ENCODE measurements at regions not wholly inside any gene's neighbourhood (a gene's known extent, or its start where the extent isn't known, plus 50 kb on each side); places are given as distances from the start of the nearest gene placed in this dataset.

- intact Hi-C loops (cut with DNase I) = no loop called here
- no peaks in the 10 kb centered on the region for H3K27me3 ChIP-seq
- peaks cover 0 to 10% (median 9%) of the 10 kb centered on the region in 4 donors for H3K4me1 ChIP-seq
- no peaks in the 10 kb centered on the region for H3K9me3 ChIP-seq
- no peaks in the 10 kb centered on the region for H3K36me3 ChIP-seq
- no peak overlapping the region for H3K27ac ChIP-seq (replicated peaks in 1 of 4)
- WGBS = 88% methylated on average over 1 of the region's 1 CpG
- H3K4me3 ChIP-seq = no peak overlapping the region
- DNase-seq (ENCODE audit: extremely low spot score) = peak; percentile 66
- no peak for TF ChIP-seq CTCF (IDR thresholded peaks at IDR 0.05)
- TF ChIP-seq POLR2A (IDR thresholded peaks at IDR 0.05; ENCODE audit: low read depth) = no peak
- TF ChIP-seq EP300 (IDR thresholded peaks at IDR 0.05) = no peak
- no peak for TF ChIP-seq POLR2AphosphoS5 (IDR thresholded peaks at IDR 0.05)
These were observed 160.4 kb upstream of the SYT6 start for GRCh38 chr1:114314098-114314497.

- H3K27me3 ChIP-seq = no peaks in the 10 kb centered on the region
- intact Hi-C loops (cut with DNase I) = no loop called here
- H3K27ac ChIP-seq (replicated peaks in 1 of 4) = peak overlapping the region in 1 of 4 donors; percentile 1
- peak; percentile 37 for DNase-seq (ENCODE audit: extremely low spot score)
- 19% methylated on average over 3 of the region's 3 CpGs for WGBS
- no peaks in the 10 kb centered on the region for H3K9me3 ChIP-seq
- H3K4me1 ChIP-seq = peaks cover 0 to 10% (median 9%) of the 10 kb centered on the region in 4 donors
- H3K36me3 ChIP-seq = no peaks in the 10 kb centered on the region
- TF ChIP-seq CTCF (IDR thresholded peaks at IDR 0.05) (no peak), POLR2AphosphoS5 (IDR thresholded peaks at IDR 0.05) (no peak), EP300 (IDR thresholded peaks at IDR 0.05) (no peak), POLR2A (IDR thresholded peaks at IDR 0.05; ENCODE audit: low read depth) (no peak)
- H3K4me3 ChIP-seq = no peak overlapping the region
These were observed 157.1 kb upstream of the SYT6 start for GRCh38 chr1:114310695-114311271.

GRCh38 chr1:114302821-114303220, 149.2 kb upstream of the SYT6 start:
- WGBS = 93% methylated on average over 2 of the region's 2 CpGs
- Histone ChIP-seq H3K36me3 (no peaks in the 10 kb centered on the region), H3K4me1 (peaks cover 0 to 8% (median 3%) of the 10 kb centered on the region in 4 donors), H3K27ac (replicated peaks in 1 of 4) (no peak overlapping the region), H3K9me3 (no peaks in the 10 kb centered on the region), H3K4me3 (no peak overlapping the region), H3K27me3 (peaks cover 0 to 4% (median 0%) of the 10 kb centered on the region in 4 donors)
- peak; percentile 10 for DNase-seq (ENCODE audit: extremely low spot score)
- intact Hi-C loops (cut with DNase I) = no loop called here
- TF ChIP-seq EP300 (IDR thresholded peaks at IDR 0.05) (no peak), POLR2A (IDR thresholded peaks at IDR 0.05; ENCODE audit: low read depth) (no peak), POLR2AphosphoS5 (IDR thresholded peaks at IDR 0.05) (no peak), CTCF (IDR thresholded peaks at IDR 0.05) (no peak)

- H3K4me1 ChIP-seq = peaks cover 0 to 8% (median 3%) of the 10 kb centered on the region in 4 donors
- H3K4me3 ChIP-seq = peak overlapping the region in 1 of 4 donors; percentile 9
- intact Hi-C loops (cut with DNase I) = no loop called here
- H3K36me3 ChIP-seq = no peaks in the 10 kb centered on the region
- H3K27ac ChIP-seq (replicated peaks in 1 of 4) = no peak overlapping the region
- WGBS = 40% methylated on average over 9 of the region's 9 CpGs
- peak; percentile 86 for DNase-seq (ENCODE audit: extremely low spot score)
- TF ChIP-seq POLR2A (IDR thresholded peaks at IDR 0.05; ENCODE audit: low read depth) (no peak), POLR2AphosphoS5 (IDR thresholded peaks at IDR 0.05) (no peak), EP300 (IDR thresholded peaks at IDR 0.05) (no peak), CTCF (IDR thresholded peaks at IDR 0.05) (peak in 1 of 3 experiments; percentile 4)
- H3K27me3 ChIP-seq = peaks cover 0 to 6% (median 0%) of the 10 kb centered on the region in 4 donors
- H3K9me3 ChIP-seq = no peaks in the 10 kb centered on the region
These were observed 145.8 kb upstream of the SYT6 start for GRCh38 chr1:114299331-114299975.

Data from esophagus muscularis mucosa (tissue), 4 donors.